Lung (tissue), 11 donors: ENCODE measurements at regions not wholly inside any gene's neighbourhood (a gene's known extent, or its start where the extent isn't known, plus 50 kb on each side); places are given as distances from the start of the nearest gene placed in this dataset.

Source experiments
- ATAC-seq: fragments of 200-7000 bp; cut with Tn5 transposase; one replicate; pipeline ENCODE4 v1.9.1; 2020; ENCODE audit warnings: moderate number of reproducible peaks; ENCODE audit not compliant: insufficient read depth, low FRiP score
- DNase-seq, 3 donors: peaks; one replicate each; pipeline ENCODE4 v3.0.0-alpha.2; 2013 to 2017
- H3K27ac ChIP-seq, 2 donors: one replicate each; pipeline ENCODE4 v1.5.1; 2013; ENCODE audit warnings: mild to moderate bottlenecking in 2 of 2, moderate library complexity in 2 of 2, control low read depth in 1 of 2, inconsistent platforms in 1 of 2, low read depth in 1 of 2, low read length in 1 of 2
- H3K27me3 ChIP-seq, 3 donors: one replicate each; pipeline ENCODE4 v1.5.1; 2013; ENCODE audit warnings: low read length in 2 of 3; ENCODE audit not compliant: control insufficient read depth in 3 of 3, insufficient read depth in 3 of 3
- H3K36me3 ChIP-seq, 4 donors: one replicate each; pipeline ENCODE4 v1.5.1; 2013; ENCODE audit warnings: low read length in 4 of 4, mild to moderate bottlenecking in 1 of 4, moderate library complexity in 1 of 4; ENCODE audit not compliant: control insufficient read depth in 4 of 4, insufficient read depth in 4 of 4
- H3K4me1 ChIP-seq, 5 donors: one replicate each; pipeline ENCODE4 v1.5.1; 2013; ENCODE audit warnings: low read length in 5 of 5, mild to moderate bottlenecking in 2 of 5, moderate library complexity in 1 of 5; ENCODE audit not compliant: control insufficient read depth in 5 of 5, insufficient read depth in 5 of 5
- H3K4me3 ChIP-seq: one replicate; pipeline ENCODE4 v1.5.1; 2013; ENCODE audit warnings: mild to moderate bottlenecking, control low read depth, moderate library complexity
- H3K9ac ChIP-seq, 2 donors: one replicate each; pipeline ENCODE4 v1.5.1; 2013; ENCODE audit warnings: low read length in 2 of 2, control low read depth in 1 of 2; ENCODE audit not compliant: insufficient read depth in 1 of 2
- H3K9me3 ChIP-seq, 4 donors: one replicate each; pipeline ENCODE4 v1.5.1; 2013; ENCODE audit warnings: low read length in 3 of 4, mild to moderate bottlenecking in 1 of 4, moderate library complexity in 1 of 4; ENCODE audit not compliant: control insufficient read depth in 4 of 4, insufficient read depth in 3 of 4
- WGBS, 2 donors: extraction: QIAGEN DNeasy Blood & Tissue Kit; methylation state at CpG; one replicate each; pipeline ENCODE4 v1.1.7; 2013; 5-methylcytosine and 5-hydroxymethylcytosine counted together
- TF ChIP-seq, protein P1 (sequence below): IDR thresholded peaks from 2 replicates; pipeline ENCODE4 v1.5.1; 2012; ENCODE audit warnings: mild to moderate bottlenecking; ENCODE audit errors: control extremely low read depth, extremely low read depth
- donor health status: control.
- donor health status: control.
- donor health status: Bipolar disorder and iron deficiency.
- donor health status: healthy.
- donor health status: DM: yes; HTN: yes; CAD: no.

DNA sequence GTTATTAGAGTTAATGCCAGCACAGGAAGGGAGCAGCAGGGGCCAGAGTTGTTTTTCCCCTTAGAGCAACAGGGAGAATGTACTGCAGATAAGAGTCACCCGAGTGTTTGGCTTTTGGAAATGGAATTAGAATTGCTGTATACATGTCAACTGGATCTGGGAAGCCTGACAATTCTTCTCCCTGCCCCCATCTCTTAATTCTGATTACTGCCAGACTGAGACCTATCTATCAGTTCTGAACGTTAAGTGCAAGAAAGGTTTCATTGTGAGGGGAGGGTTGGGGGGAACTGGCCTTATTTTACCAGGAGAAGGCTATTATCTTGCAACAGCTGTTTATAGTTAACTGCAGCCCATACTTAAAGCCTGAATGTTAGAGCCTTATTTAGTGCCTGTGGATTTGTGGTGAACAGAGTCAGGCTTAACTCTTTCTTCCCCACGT, 424.5 kb upstream of the CDH11 start:
- no peak for ATAC-seq
- Histone ChIP-seq H3K27me3 (no peaks in the 10 kb centered on the region), H3K27ac (no peak overlapping the region), H3K9ac (no peak overlapping the region), H3K36me3 (no peaks in the 10 kb centered on the region), H3K9me3 (peaks cover 0 to 6% (median 0%) of the 10 kb centered on the region in 4 donors), H3K4me3 (no peak overlapping the region), H3K4me1 (peaks cover 1 to 56% (median 25%) of the 10 kb centered on the region in 5 donors)
- TF ChIP-seq, protein P1, sequence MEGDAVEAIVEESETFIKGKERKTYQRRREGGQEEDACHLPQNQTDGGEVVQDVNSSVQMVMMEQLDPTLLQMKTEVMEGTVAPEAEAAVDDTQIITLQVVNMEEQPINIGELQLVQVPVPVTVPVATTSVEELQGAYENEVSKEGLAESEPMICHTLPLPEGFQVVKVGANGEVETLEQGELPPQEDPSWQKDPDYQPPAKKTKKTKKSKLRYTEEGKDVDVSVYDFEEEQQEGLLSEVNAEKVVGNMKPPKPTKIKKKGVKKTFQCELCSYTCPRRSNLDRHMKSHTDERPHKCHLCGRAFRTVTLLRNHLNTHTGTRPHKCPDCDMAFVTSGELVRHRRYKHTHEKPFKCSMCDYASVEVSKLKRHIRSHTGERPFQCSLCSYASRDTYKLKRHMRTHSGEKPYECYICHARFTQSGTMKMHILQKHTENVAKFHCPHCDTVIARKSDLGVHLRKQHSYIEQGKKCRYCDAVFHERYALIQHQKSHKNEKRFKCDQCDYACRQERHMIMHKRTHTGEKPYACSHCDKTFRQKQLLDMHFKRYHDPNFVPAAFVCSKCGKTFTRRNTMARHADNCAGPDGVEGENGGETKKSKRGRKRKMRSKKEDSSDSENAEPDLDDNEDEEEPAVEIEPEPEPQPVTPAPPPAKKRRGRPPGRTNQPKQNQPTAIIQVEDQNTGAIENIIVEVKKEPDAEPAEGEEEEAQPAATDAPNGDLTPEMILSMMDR, result no peak
- peak; percentile 89 to 99 (median 99) for DNase-seq
- 14 to 17% methylated on average over 3 of the region's 3 CpGs for WGBS, 2 donors

DNA sequence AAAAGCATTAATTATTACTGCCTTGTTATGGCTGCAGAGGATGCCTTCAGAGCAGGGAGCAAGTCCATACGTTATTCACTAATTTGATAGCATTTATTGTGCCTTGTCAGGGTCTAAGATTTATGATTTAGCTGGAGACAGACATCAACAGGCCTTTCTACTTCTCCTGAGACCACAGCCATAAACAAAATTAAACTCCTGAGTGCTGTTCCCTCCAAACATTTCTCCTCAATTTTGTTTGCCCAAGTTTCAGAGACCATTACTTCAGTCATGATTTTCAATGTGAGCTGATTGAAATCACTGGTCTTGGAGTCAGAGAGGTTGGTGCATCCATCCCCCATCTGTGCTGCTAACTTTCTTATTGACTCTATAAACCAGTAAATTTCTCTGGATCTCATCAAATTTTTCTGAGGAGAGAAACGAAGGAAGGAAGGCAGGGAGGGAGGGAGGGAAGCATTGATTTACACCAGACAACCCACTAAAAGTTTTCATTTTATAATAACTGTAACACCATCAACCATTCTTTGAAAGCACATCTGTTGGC, 423.6 kb upstream of the CDH11 start:
- H3K27me3 ChIP-seq, result no peaks in the 10 kb centered on the region
- no peak overlapping the region for H3K9ac ChIP-seq
- ATAC-seq, result no peak
- 62 to 67% methylated on average over 2 of the region's 2 CpGs for WGBS, 2 donors
- H3K9me3 ChIP-seq, result peaks cover 0 to 2% (median 0%) of the 10 kb centered on the region in 4 donors
- TF ChIP-seq, protein P1, result no peak
- no peak overlapping the region for H3K27ac ChIP-seq
- DNase-seq, result peak in 2 of 3 donors; percentile 31 to 37
- peaks cover 1 to 56% (median 25%) of the 10 kb centered on the region in 5 donors for H3K4me1 ChIP-seq
- H3K4me3 ChIP-seq, result no peak overlapping the region
- no peaks in the 10 kb centered on the region for H3K36me3 ChIP-seq

DNA sequence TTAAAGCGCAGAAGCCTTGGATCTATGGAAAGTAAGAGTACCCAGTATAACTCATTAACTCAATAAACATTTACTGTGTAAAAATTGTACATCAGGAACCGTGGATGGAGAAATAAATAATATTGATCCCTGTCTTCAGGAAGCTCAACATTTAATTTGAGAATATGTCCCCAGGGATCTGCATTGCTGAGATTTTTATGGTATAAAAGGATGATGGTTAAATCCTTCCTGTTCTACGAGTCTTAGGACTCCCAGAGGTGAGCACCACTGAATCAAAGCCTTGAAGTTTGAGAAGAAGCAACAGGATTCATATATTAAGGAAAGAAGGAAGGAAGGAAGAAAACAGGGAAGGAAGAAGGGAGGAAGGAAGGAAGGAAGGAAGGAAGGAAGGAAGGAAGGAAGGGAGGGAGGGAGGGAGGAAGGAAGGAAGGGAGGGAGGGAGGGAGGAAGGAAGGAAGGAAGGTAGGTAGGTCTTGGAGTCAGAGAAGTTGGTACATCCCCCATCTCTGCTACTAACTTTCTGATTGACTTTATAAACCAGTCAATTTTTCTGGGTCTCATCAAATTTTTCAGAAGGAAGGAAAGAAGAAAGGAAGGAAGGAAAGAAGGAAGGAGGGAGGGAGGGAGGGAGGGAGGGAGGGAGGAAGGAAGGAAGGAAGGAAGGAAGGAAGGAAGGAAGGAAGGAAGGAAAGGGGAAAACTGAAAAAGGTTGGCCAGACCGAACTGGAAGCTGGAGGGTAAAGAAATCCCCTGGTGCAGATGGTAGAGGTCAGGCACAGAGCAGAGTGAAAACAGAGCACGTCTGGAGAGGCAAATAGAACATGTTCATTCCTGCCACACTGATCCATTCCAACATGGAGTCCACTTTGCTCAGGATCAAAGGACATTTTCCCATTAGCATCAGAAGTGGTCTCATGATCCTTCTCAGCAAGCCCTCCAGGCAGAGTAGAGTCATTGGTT, 422.2 kb upstream of the CDH11 start:
- Histone ChIP-seq H3K4me3 (no peak overlapping the region), H3K9ac (no peak overlapping the region), H3K4me1 (peaks cover 1 to 44% (median 22%) of the 10 kb centered on the region in 5 donors), H3K9me3 (peaks cover 0 to 4% (median 0%) of the 10 kb centered on the region in 4 donors), H3K27ac (no peak overlapping the region), H3K27me3 (no peaks in the 10 kb centered on the region), H3K36me3 (no peaks in the 10 kb centered on the region)
- ATAC-seq (no peak), DNase-seq (no peak)
- WGBS, 2 donors, result 88 to 90% methylated on average over 5 of the region's 5 CpGs
- TF ChIP-seq, protein P1, result no peak
